ENCODE measurements at regions not wholly inside any gene's neighbourhood (a gene's known extent, or its start where the extent isn't known, plus 50 kb on each side); places are given as distances from the start of the nearest gene placed in this dataset.

- no peak for DNase-seq
- in situ Hi-C loops (cut with MboI; ENCODE audit: low pct_unique_long_range_greater_than_20kb, low sequenced_read_pairs) = no loop called here
These were observed 56.0 kb downstream of the BOD1L2 start for GRCh38 chr18:57202881-57203280.

GRCh38 chr18:57205641-57206040 is 58.8 kb downstream of the BOD1L2 start:
- DNase-seq = no peak
- in situ Hi-C loops (cut with MboI; ENCODE audit: low pct_unique_long_range_greater_than_20kb, low sequenced_read_pairs) = no loop called here

GRCh38 chr18:57207124-57207916 is 60.4 kb downstream of the BOD1L2 start:
- DNase-seq = no peak
- in situ Hi-C loops (cut with MboI; ENCODE audit: low pct_unique_long_range_greater_than_20kb, low sequenced_read_pairs) = no loop called here

- in situ Hi-C loops (cut with MboI; ENCODE audit: low pct_unique_long_range_greater_than_20kb, low sequenced_read_pairs) = no loop called here
- DNase-seq = no peak
These were observed 61.2 kb downstream of the BOD1L2 start for GRCh38 chr18:57208047-57208446.

GRCh38 chr18:57209713-57210106 is 62.8 kb downstream of the BOD1L2 start:
- in situ Hi-C loops (cut with MboI; ENCODE audit: low pct_unique_long_range_greater_than_20kb, low sequenced_read_pairs) = no loop called here
- no peak for DNase-seq

GRCh38 chr18:57210107-57210715 is 63.3 kb downstream of the BOD1L2 start:
- DNase-seq = peak; percentile 53
- in situ Hi-C loops (cut with MboI; ENCODE audit: low pct_unique_long_range_greater_than_20kb, low sequenced_read_pairs) = no loop called here

- no peak for DNase-seq
- in situ Hi-C loops (cut with MboI; ENCODE audit: low pct_unique_long_range_greater_than_20kb, low sequenced_read_pairs) = no loop called here
These were observed 64.0 kb downstream of the BOD1L2 start for GRCh38 chr18:57210716-57211411.

GRCh38 chr18:57211412-57211750 is 64.5 kb downstream of the BOD1L2 start:
- DNase-seq = no peak
- in situ Hi-C loops (cut with MboI; ENCODE audit: low pct_unique_long_range_greater_than_20kb, low sequenced_read_pairs) = no loop called here

- no peak for DNase-seq
- in situ Hi-C loops (cut with MboI; ENCODE audit: low pct_unique_long_range_greater_than_20kb, low sequenced_read_pairs) = no loop called here
These were observed 64.9 kb downstream of the BOD1L2 start for GRCh38 chr18:57211776-57212175.

GRCh38 chr18:57212678-57213077 is 65.8 kb downstream of the BOD1L2 start:
- in situ Hi-C loops (cut with MboI; ENCODE audit: low pct_unique_long_range_greater_than_20kb, low sequenced_read_pairs) = no loop called here
- no peak for DNase-seq

GRCh38 chr18:57214976-57215375 is 68.1 kb downstream of the BOD1L2 start:
- DNase-seq = no peak
- in situ Hi-C loops (cut with MboI; ENCODE audit: low pct_unique_long_range_greater_than_20kb, low sequenced_read_pairs) = no loop called here

- in situ Hi-C loops (cut with MboI; ENCODE audit: low pct_unique_long_range_greater_than_20kb, low sequenced_read_pairs) = no loop called here
- no peak for DNase-seq
These were observed 71.4 kb downstream of the BOD1L2 start for GRCh38 chr18:57218281-57218680.

GRCh38 chr18:57219964-57220363 is 73.1 kb downstream of the BOD1L2 start:
- DNase-seq = no peak
- in situ Hi-C loops (cut with MboI; ENCODE audit: low pct_unique_long_range_greater_than_20kb, low sequenced_read_pairs) = no loop called here

GRCh38 chr18:57220480-57220879 is 73.6 kb downstream of the BOD1L2 start:
- DNase-seq = no peak
- in situ Hi-C loops (cut with MboI; ENCODE audit: low pct_unique_long_range_greater_than_20kb, low sequenced_read_pairs) = no loop called here

GRCh38 chr18:57220930-57221483 is 74.1 kb downstream of the BOD1L2 start:
- DNase-seq = no peak
- in situ Hi-C loops (cut with MboI; ENCODE audit: low pct_unique_long_range_greater_than_20kb, low sequenced_read_pairs) = no loop called here

- in situ Hi-C loops (cut with MboI; ENCODE audit: low pct_unique_long_range_greater_than_20kb, low sequenced_read_pairs) = no loop called here
- DNase-seq = no peak
These were observed 76.4 kb downstream of the BOD1L2 start for GRCh38 chr18:57223144-57223870.

GRCh38 chr18:57230861-57231585 is 84.1 kb downstream of the BOD1L2 start:
- in situ Hi-C loops (cut with MboI; ENCODE audit: low pct_unique_long_range_greater_than_20kb, low sequenced_read_pairs) = no loop called here
- no peak for DNase-seq

- in situ Hi-C loops (cut with MboI; ENCODE audit: low pct_unique_long_range_greater_than_20kb, low sequenced_read_pairs) = no loop called here
- DNase-seq = no peak
These were observed 85.0 kb downstream of the BOD1L2 start for GRCh38 chr18:57231864-57232263.

- in situ Hi-C loops (cut with MboI; ENCODE audit: low pct_unique_long_range_greater_than_20kb, low sequenced_read_pairs) = no loop called here
- no peak for DNase-seq
These were observed 87.5 kb downstream of the BOD1L2 start for GRCh38 chr18:57234346-57234745.

Data from KBM-7 (cell line).